ENCODE measurements at regions not wholly inside any gene's neighbourhood (a gene's known extent, or its start where the extent isn't known, plus 50 kb on each side); places are given as distances from the start of the nearest gene placed in this dataset.

DNA sequence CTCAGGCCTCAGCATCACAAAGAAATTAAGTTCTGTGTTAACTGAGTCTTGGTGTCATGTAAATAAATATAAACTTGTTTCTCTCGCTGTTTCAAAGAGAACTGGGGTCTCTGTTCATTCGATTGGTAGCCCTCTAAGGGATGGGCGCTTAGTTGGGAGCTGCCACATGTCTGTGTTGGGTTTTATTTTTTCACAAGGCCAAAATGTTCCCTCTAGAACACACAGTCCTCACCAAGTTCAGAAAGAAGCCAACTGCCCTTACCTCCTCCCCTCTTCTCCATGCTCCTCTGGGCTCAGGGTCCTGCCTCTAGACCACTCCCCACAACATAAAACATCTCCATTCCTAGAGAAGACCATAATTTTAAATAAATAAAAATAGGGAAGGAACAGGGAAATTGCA lies 490.9 kb downstream of the TNS1 start:
- H3K9me3 ChIP-seq (ENCODE audit: low read length): no peaks in the 10 kb centered on the region
- intact Hi-C loops (cut with micrococcal nuclease; ENCODE audit: unreplicated experiment): loop anchor here (5.0 kb wide), 1 partner anchor 815 kb away; the partner anchor contains the start of gene IGFBP5
- no peaks in the 10 kb centered on the region for H4K20me1 ChIP-seq (ENCODE audit: insufficient read depth, low read length)
- POLR2A ChIA-PET: interaction anchor here (0.6 kb wide), 1 partner anchor 545 kb away, joined by 7 read pairs; no protein-coding TSS in a partner anchor
- H2AFZ ChIP-seq (ENCODE audit: low read length): no peak overlapping the region
- H3K4me1 ChIP-seq (ENCODE audit: insufficient read depth, low read length, poor library complexity, severe bottlenecking): no peaks in the 10 kb centered on the region
- no peaks in the 10 kb centered on the region for H3K9me2 ChIP-seq (ENCODE audit: insufficient read depth, low read length)
- no peak for TF ChIP-seq EZH2phosphoT487 (IDR thresholded peaks at IDR 0.05; ENCODE audit: borderline replicate concordance, low read depth, low read length)
- TF ChIP-seq, protein P1, sequence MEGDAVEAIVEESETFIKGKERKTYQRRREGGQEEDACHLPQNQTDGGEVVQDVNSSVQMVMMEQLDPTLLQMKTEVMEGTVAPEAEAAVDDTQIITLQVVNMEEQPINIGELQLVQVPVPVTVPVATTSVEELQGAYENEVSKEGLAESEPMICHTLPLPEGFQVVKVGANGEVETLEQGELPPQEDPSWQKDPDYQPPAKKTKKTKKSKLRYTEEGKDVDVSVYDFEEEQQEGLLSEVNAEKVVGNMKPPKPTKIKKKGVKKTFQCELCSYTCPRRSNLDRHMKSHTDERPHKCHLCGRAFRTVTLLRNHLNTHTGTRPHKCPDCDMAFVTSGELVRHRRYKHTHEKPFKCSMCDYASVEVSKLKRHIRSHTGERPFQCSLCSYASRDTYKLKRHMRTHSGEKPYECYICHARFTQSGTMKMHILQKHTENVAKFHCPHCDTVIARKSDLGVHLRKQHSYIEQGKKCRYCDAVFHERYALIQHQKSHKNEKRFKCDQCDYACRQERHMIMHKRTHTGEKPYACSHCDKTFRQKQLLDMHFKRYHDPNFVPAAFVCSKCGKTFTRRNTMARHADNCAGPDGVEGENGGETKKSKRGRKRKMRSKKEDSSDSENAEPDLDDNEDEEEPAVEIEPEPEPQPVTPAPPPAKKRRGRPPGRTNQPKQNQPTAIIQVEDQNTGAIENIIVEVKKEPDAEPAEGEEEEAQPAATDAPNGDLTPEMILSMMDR (conservative IDR thresholded peaks at IDR 0.05; ENCODE audit: low read length): no peak
- H3K4me2 ChIP-seq (ENCODE audit: low read length): no peak overlapping the region
- H3K79me2 ChIP-seq (ENCODE audit: insufficient read depth, low read depth, low read length): no peaks in the 10 kb centered on the region
- BruUV-seq (replicated peaks): no TSS peak
- no peak overlapping the region for H3K27ac ChIP-seq (ENCODE audit: low read depth, low read length, poor library complexity, severe bottlenecking)
- CTCF ChIA-PET (ENCODE audit: unreplicated experiment): no interaction called here
- no peak for DNase-seq (ENCODE audit: low spot score)
- no peaks in the 10 kb centered on the region for H3K36me3 ChIP-seq (ENCODE audit: insufficient read depth, low read length)
- H3K4me3 ChIP-seq (ENCODE audit: low read depth, low read length, poor library complexity, severe bottlenecking): no peak overlapping the region

GRCh38 chr2:217510771-217511291 lies 492.0 kb downstream of the TNS1 start:
- Histone ChIP-seq H3K27ac (ENCODE audit: low read depth, low read length, poor library complexity, severe bottlenecking) (no peak overlapping the region), H3K9me2 (ENCODE audit: insufficient read depth, low read length) (no peaks in the 10 kb centered on the region), H3K79me2 (ENCODE audit: insufficient read depth, low read depth, low read length) (no peaks in the 10 kb centered on the region), H3K4me3 (ENCODE audit: low read depth, low read length, poor library complexity, severe bottlenecking) (no peak overlapping the region), H3K9me3 (ENCODE audit: low read length) (no peaks in the 10 kb centered on the region), H2AFZ (ENCODE audit: low read length) (no peak overlapping the region), H3K4me2 (ENCODE audit: low read length) (no peak overlapping the region), H3K36me3 (ENCODE audit: insufficient read depth, low read length) (no peaks in the 10 kb centered on the region), H4K20me1 (ENCODE audit: insufficient read depth, low read length) (no peaks in the 10 kb centered on the region), H3K4me1 (ENCODE audit: insufficient read depth, low read length, poor library complexity, severe bottlenecking) (no peaks in the 10 kb centered on the region)
- DNase-seq (ENCODE audit: low spot score): peak; percentile 53
- intact Hi-C loops (cut with micrococcal nuclease; ENCODE audit: unreplicated experiment): loop anchor here (1.0 to 5.0 kb wide), 2 partner anchors 814 to 829 kb away; partner anchors contain the start of gene IGFBP5
- CTCF ChIA-PET (ENCODE audit: unreplicated experiment): no interaction called here
- POLR2A ChIA-PET: interaction anchor here (0.5 to 0.8 kb wide), 2 partner anchors 345 to 806 kb away, joined by 3 read pairs; no protein-coding TSS in a partner anchor
- TF ChIP-seq EZH2phosphoT487 (IDR thresholded peaks at IDR 0.05; ENCODE audit: borderline replicate concordance, low read depth, low read length): no peak
- TF ChIP-seq, protein P1 (conservative IDR thresholded peaks at IDR 0.05; ENCODE audit: low read length): peak; percentile 81
- no TSS peak for BruUV-seq (replicated peaks)

GRCh38 chr2:217505303-217505702 lies 497.5 kb downstream of the TNS1 start:
- no peaks in the 10 kb centered on the region for H3K36me3 ChIP-seq (ENCODE audit: insufficient read depth, low read length)
- TF ChIP-seq, protein P1 (conservative IDR thresholded peaks at IDR 0.05; ENCODE audit: low read length): no peak
- TF ChIP-seq EZH2phosphoT487 (IDR thresholded peaks at IDR 0.05; ENCODE audit: borderline replicate concordance, low read depth, low read length): no peak
- BruUV-seq (replicated peaks): no TSS peak
- no peaks in the 10 kb centered on the region for H4K20me1 ChIP-seq (ENCODE audit: insufficient read depth, low read length)
- no peak overlapping the region for H3K27ac ChIP-seq (ENCODE audit: low read depth, low read length, poor library complexity, severe bottlenecking)
- intact Hi-C loops (cut with micrococcal nuclease; ENCODE audit: unreplicated experiment): no loop called here
- H3K4me2 ChIP-seq (ENCODE audit: low read length): no peak overlapping the region
- H3K9me2 ChIP-seq (ENCODE audit: insufficient read depth, low read length): no peaks in the 10 kb centered on the region
- no peaks in the 10 kb centered on the region for H3K9me3 ChIP-seq (ENCODE audit: low read length)
- H3K4me3 ChIP-seq (ENCODE audit: low read depth, low read length, poor library complexity, severe bottlenecking): no peak overlapping the region
- no peak for DNase-seq (ENCODE audit: low spot score)
- POLR2A ChIA-PET: no interaction called here
- H2AFZ ChIP-seq (ENCODE audit: low read length): no peak overlapping the region
- CTCF ChIA-PET (ENCODE audit: unreplicated experiment): no interaction called here
- H3K79me2 ChIP-seq (ENCODE audit: insufficient read depth, low read depth, low read length): no peaks in the 10 kb centered on the region
- no peaks in the 10 kb centered on the region for H3K4me1 ChIP-seq (ENCODE audit: insufficient read depth, low read length, poor library complexity, severe bottlenecking)
